H9 (cell line): ENCODE measurements at regions not wholly inside any gene's neighbourhood (a gene's known extent, or its start where the extent isn't known, plus 50 kb on each side); places are given as distances from the start of the nearest gene placed in this dataset.

Source experiments
- DNase-seq: peaks from one replicate; pipeline ENCODE4 v3.0.0-alpha.2; 2017
- H2AFZ ChIP-seq: one replicate; pipeline ENCODE4 v1.6.1; 2013; ENCODE audit warnings: mild to moderate bottlenecking, low read length, control low read depth, moderate library complexity
- H2AK5ac ChIP-seq: 2 replicates; pipeline ENCODE4 v1.6.1; 2013; ENCODE audit warnings: low read length, control low read depth, mixed read lengths; ENCODE audit not compliant: insufficient read length
- H2BK120ac ChIP-seq: one replicate; pipeline ENCODE4 v1.6.1; 2013; ENCODE audit warnings: low read depth, mild to moderate bottlenecking, low read length, control low read depth, inconsistent platforms; ENCODE audit not compliant: poor library complexity, severe bottlenecking
- H2BK12ac ChIP-seq: 2 replicates; pipeline ENCODE4 v1.6.1; 2013; ENCODE audit warnings: low read length, control low read depth, mixed read lengths, low read depth; ENCODE audit not compliant: insufficient read length
- H2BK15ac ChIP-seq: 2 replicates; pipeline ENCODE4 v1.6.1; 2013; ENCODE audit warnings: low read depth, low read length, control low read depth
- H2BK20ac ChIP-seq: one replicate; pipeline ENCODE4 v1.6.1; 2013; ENCODE audit warnings: low read depth, mild to moderate bottlenecking, low read length, control low read depth, inconsistent platforms; ENCODE audit not compliant: poor library complexity, severe bottlenecking
- H2BK5ac ChIP-seq: 2 replicates; pipeline ENCODE4 v1.6.1; 2013; ENCODE audit warnings: low read length, control low read depth, mixed read lengths; ENCODE audit not compliant: insufficient read length
- H3K14ac ChIP-seq: 2 replicates; pipeline ENCODE4 v1.6.1; 2013; ENCODE audit warnings: low read length, control low read depth; ENCODE audit not compliant: insufficient read depth
- H3K18ac ChIP-seq: 2 replicates; pipeline ENCODE4 v1.6.1; 2013; ENCODE audit warnings: low read depth, mild to moderate bottlenecking, mixed read lengths, low read length, control low read depth; ENCODE audit not compliant: insufficient read length
- H3K23ac ChIP-seq: 2 replicates; pipeline ENCODE4 v1.6.1; 2013; ENCODE audit warnings: low read length, control low read depth, mixed read lengths, low read depth; ENCODE audit not compliant: insufficient read length
- H3K23me2 ChIP-seq: 2 replicates; pipeline ENCODE4 v1.6.1; 2013; ENCODE audit warnings: low read depth, mild to moderate bottlenecking, mixed read lengths, low read length, control low read depth; ENCODE audit not compliant: insufficient read length, poor library complexity, severe bottlenecking
- H3K27ac ChIP-seq: 2 replicates; pipeline ENCODE4 v1.5.1; 2013; ENCODE audit warnings: low read length, control low read depth, mixed read lengths, low read depth; ENCODE audit not compliant: insufficient read length
- H3K27me3 ChIP-seq: 2 replicates; pipeline ENCODE4 v1.6.1; 2013; ENCODE audit warnings: low read length, control low read depth, inconsistent platforms; ENCODE audit not compliant: insufficient read depth
- H3K4ac ChIP-seq: 2 replicates; pipeline ENCODE4 v1.6.1; 2013; ENCODE audit warnings: low read depth, mild to moderate bottlenecking, control low read depth, inconsistent platforms, low read length, moderate library complexity
- H3K4me1 ChIP-seq: 2 replicates; pipeline ENCODE4 v1.6.1; 2013; ENCODE audit warnings: low read length, control low read depth, inconsistent platforms; ENCODE audit not compliant: insufficient read depth
- H3K4me2 ChIP-seq: 2 replicates; pipeline ENCODE4 v1.6.1; 2013; ENCODE audit warnings: low read length, control low read depth, mixed read lengths; ENCODE audit not compliant: insufficient read length, insufficient read depth
- H3K56ac ChIP-seq: 2 replicates; pipeline ENCODE4 v1.6.1; 2013; ENCODE audit warnings: low read depth, mild to moderate bottlenecking, mixed read lengths, low read length, control low read depth; ENCODE audit not compliant: insufficient read length
- H3K79me1 ChIP-seq: 2 replicates; pipeline ENCODE4 v1.6.1; 2013; ENCODE audit warnings: low read depth, mild to moderate bottlenecking, moderate library complexity, low read length, control low read depth, inconsistent platforms; ENCODE audit not compliant: insufficient read depth, poor library complexity, severe bottlenecking
- H3K79me2 ChIP-seq: 2 replicates; pipeline ENCODE4 v1.6.1; 2013; ENCODE audit warnings: low read length, control low read depth, inconsistent platforms; ENCODE audit not compliant: insufficient read depth
- H3K9ac ChIP-seq: 2 replicates; pipeline ENCODE4 v1.6.1; 2013; ENCODE audit warnings: low read length, control low read depth, mixed read lengths; ENCODE audit not compliant: insufficient read length; ENCODE audit errors: extremely low read depth
- H3K9me3 ChIP-seq: one replicate; pipeline ENCODE4 v1.6.1; 2013; ENCODE audit warnings: low read depth, low read length, inconsistent platforms; ENCODE audit not compliant: control insufficient read depth
- H3T11ph ChIP-seq: one replicate; pipeline ENCODE4 v1.6.1; 2013; ENCODE audit warnings: mild to moderate bottlenecking, low read length, control low read depth, inconsistent platforms
- H4K20me1 ChIP-seq: one replicate; pipeline ENCODE4 v1.6.1; 2013; ENCODE audit not compliant: control insufficient read depth, insufficient read length, insufficient read depth
- H4K5ac ChIP-seq: 2 replicates; pipeline ENCODE4 v1.6.1; 2013; ENCODE audit warnings: low read depth, mild to moderate bottlenecking, mixed read lengths, low read length, control low read depth; ENCODE audit not compliant: insufficient read length
- H4K8ac ChIP-seq: replicated peaks from 2 replicates; pipeline ENCODE4 v1.6.1; 2013; ENCODE audit warnings: low read length, control low read depth, mixed read lengths, low read depth; ENCODE audit not compliant: insufficient read length
- H4K91ac ChIP-seq: 2 replicates; pipeline ENCODE4 v1.6.1; 2013; ENCODE audit warnings: low read depth, mild to moderate bottlenecking, moderate library complexity, mixed read lengths, low read length, control low read depth; ENCODE audit not compliant: insufficient read length
- H3K27ac Mint-ChIP-seq, 3 experiments: 2 replicates in 2 of 3; 3 replicates in 1 of 3; pipeline ENCODE4 v1.8.0; 2020 to 2021; ENCODE audit warnings: mixed read lengths in 3 of 3, mild to moderate bottlenecking in 1 of 3, moderate library complexity in 1 of 3
- H3K27me3 Mint-ChIP-seq: 2 replicates; pipeline ENCODE4 v1.8.0; 2021; ENCODE audit warnings: low read depth, mild to moderate bottlenecking, moderate library complexity, mixed read lengths
- H3K36me3 Mint-ChIP-seq, 3 experiments: 2 replicates in 2 of 3; 3 replicates in 1 of 3; pipeline ENCODE4 v1.8.0; 2020 to 2021; ENCODE audit warnings: low read depth in 3 of 3, mixed read lengths in 3 of 3; ENCODE audit not compliant: insufficient read depth in 1 of 3
- H3K4me1 Mint-ChIP-seq, 2 experiments: 2 replicates each; pipeline ENCODE4 v1.8.0; 2020; ENCODE audit warnings: mixed read lengths in 2 of 2
- H3K4me3 Mint-ChIP-seq, 2 experiments: 2 replicates in 1 of 2; 3 replicates in 1 of 2; pipeline ENCODE4 v1.8.0; 2020 to 2021; ENCODE audit warnings: mild to moderate bottlenecking in 2 of 2, mixed read lengths in 2 of 2, moderate library complexity in 1 of 2
- H3K9me3 Mint-ChIP-seq, 2 experiments: 2 replicates in 1 of 2; 3 replicates in 1 of 2; pipeline ENCODE4 v1.8.0; 2020; ENCODE audit warnings: mild to moderate bottlenecking in 2 of 2, mixed read lengths in 2 of 2, moderate library complexity in 1 of 2
- CTCF ChIP-seq: fragments of 200-600 bp; sonication (generic); conservative IDR thresholded peaks from 3 replicates; pipeline ENCODE4 v1.8.0; 2021; ENCODE audit warnings: antibody characterized with exemption, mild to moderate bottlenecking
- WGBS: extraction: QIAGEN DNeasy Blood & Tissue Kit; methylation state at CpG from one replicate; pipeline ENCODE4 v1.1.7; 2013; ENCODE audit warnings: missing lambda C conversion rate, low lambda C conversion rate, mixed read lengths; ENCODE audit not compliant: insufficient read length; ENCODE audit errors: extremely low coverage; 5-methylcytosine and 5-hydroxymethylcytosine counted together

- Histone ChIP-seq H3K4ac (no peak overlapping the region), H2AK5ac (no peak overlapping the region), H3K56ac (no peak overlapping the region), H3K79me2 (no peaks in the 10 kb centered on the region), H2BK5ac (no peak overlapping the region), H4K5ac (no peak overlapping the region), H3K23me2 (no peaks in the 10 kb centered on the region), H3K27me3 (no peaks in the 10 kb centered on the region), H2BK12ac (no peak overlapping the region), H2AFZ (no peak overlapping the region), H3K79me1 (no peaks in the 10 kb centered on the region), H2BK120ac (no peak overlapping the region), H3K23ac (no peak overlapping the region), H3T11ph (no peak overlapping the region), H3K4me1 (no peaks in the 10 kb centered on the region), H3K27ac (no peak overlapping the region), H4K20me1 (no peaks in the 10 kb centered on the region), H4K91ac (no peak overlapping the region), H3K9me3 (no peaks in the 10 kb centered on the region), H3K9ac (no peak overlapping the region), H3K4me2 (no peak overlapping the region), H4K8ac (no peak overlapping the region), H2BK15ac (no peak overlapping the region), H2BK20ac (no peak overlapping the region), H3K14ac (no peak overlapping the region), H3K18ac (no peak overlapping the region)
- no peak for TF ChIP-seq CTCF
- Mint-ChIP-seq H3K27ac (no peak overlapping the region), H3K4me1 (peaks cover 0 to 3% of the 10 kb centered on the region in 2 experiments; a peak in 1 of 4 replicates), H3K27me3 (peaks cover 1% of the 10 kb centered on the region), H3K36me3 (peaks cover 0 to 8% (median 6%) of the 10 kb centered on the region in 3 experiments; a peak in 6 of 7 replicates), H3K9me3 (peaks cover 15 to 18% of the 10 kb centered on the region in 2 experiments; a peak in 4 of 5 replicates), H3K4me3 (no peak overlapping the region)
- no CpG with 5 or more reads among the region's 15 CpGs for WGBS
- no peak for DNase-seq
Measured at GRCh38 chr18:78106946-78107345, 857.3 kb downstream of the GALR1 start.
